ENCODE measurements at regions not wholly inside any gene's neighbourhood (a gene's known extent, or its start where the extent isn't known, plus 50 kb on each side); places are given as distances from the start of the nearest gene placed in this dataset.

DNA sequence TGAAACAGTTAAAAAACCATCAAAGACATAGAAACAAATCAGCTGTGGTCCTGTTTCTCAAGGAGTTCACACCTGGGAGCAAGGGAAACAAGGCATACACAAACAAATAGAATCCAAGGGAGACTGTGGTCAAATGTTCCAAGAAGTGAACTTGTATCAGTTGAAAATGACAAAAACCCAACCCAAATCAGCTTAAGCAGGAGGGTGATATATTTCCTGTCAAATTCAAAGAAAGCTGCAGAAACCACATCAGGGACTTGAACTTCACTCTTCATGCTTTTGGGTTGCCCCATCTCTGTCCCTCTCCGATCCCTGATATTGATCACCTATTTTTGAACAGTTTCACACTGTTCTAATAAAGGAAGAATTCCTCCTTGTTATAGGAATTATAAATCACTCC lies 148.6 kb upstream of the FMR1 start:
- no peaks in the 10 kb centered on the region for H3K36me3 ChIP-seq
- no peaks in the 10 kb centered on the region for H3K27me3 ChIP-seq (ENCODE audit: low read depth)
- DNase-seq (no peak), ATAC-seq (no peak)
- no peaks in the 10 kb centered on the region for H3K4me1 ChIP-seq
- TF ChIP-seq, protein P1, sequence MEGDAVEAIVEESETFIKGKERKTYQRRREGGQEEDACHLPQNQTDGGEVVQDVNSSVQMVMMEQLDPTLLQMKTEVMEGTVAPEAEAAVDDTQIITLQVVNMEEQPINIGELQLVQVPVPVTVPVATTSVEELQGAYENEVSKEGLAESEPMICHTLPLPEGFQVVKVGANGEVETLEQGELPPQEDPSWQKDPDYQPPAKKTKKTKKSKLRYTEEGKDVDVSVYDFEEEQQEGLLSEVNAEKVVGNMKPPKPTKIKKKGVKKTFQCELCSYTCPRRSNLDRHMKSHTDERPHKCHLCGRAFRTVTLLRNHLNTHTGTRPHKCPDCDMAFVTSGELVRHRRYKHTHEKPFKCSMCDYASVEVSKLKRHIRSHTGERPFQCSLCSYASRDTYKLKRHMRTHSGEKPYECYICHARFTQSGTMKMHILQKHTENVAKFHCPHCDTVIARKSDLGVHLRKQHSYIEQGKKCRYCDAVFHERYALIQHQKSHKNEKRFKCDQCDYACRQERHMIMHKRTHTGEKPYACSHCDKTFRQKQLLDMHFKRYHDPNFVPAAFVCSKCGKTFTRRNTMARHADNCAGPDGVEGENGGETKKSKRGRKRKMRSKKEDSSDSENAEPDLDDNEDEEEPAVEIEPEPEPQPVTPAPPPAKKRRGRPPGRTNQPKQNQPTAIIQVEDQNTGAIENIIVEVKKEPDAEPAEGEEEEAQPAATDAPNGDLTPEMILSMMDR (IDR thresholded peaks at IDR 0.05), result no peak
- no peaks in the 10 kb centered on the region for H3K9me3 ChIP-seq
- H3K4me3 ChIP-seq, result no peak overlapping the region
- no peak overlapping the region for H3K27ac ChIP-seq
- intact Hi-C loops (cut with DNase I), result no loop called here

DNA sequence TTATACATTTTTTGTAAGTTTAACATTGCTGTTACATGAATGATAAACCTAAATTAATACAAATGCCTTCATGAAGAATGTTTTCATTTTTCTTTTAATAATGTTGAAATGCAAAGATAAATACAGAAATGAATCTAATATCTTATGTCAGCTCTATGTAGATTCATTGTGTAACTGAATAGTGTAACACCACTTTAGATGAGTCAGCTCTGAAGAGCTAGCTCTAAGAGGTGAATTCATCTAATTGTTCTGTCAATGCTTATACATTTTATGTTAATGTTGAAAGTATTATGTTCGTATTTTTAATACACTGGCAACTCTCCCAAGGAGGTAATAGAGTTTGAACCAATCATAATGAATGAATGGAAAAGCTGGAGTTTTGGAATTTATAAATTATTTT lies 146.9 kb upstream of the FMR1 start:
- no peak for DNase-seq

DNA sequence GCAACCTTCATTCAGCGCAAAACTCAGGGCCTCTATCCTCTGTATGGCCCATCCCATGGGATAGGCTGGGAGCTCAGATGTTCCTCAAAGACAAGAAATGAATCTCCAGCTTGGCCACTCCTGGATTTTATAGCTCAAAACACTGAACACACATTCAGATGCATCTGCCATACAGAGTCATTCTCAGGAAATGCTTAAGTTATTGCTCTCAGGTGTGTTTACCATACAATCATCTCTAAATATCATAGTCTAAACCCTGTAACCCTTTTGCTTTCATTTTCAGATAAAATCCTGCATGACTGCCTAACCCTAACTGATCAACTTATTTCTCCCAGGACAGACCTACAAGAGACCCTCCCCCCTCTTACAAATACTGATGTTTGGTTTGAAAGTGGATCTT lies 140.9 kb upstream of the FMR1 start:
- ATAC-seq (no peak), DNase-seq (no peak)
- H3K9me3 ChIP-seq, result no peaks in the 10 kb centered on the region
- H3K27me3 ChIP-seq (ENCODE audit: low read depth), result no peaks in the 10 kb centered on the region
- H3K4me1 ChIP-seq, result no peaks in the 10 kb centered on the region
- TF ChIP-seq, protein P1 (IDR thresholded peaks at IDR 0.05), result no peak
- no peak overlapping the region for H3K4me3 ChIP-seq
- H3K36me3 ChIP-seq, result no peaks in the 10 kb centered on the region
- no peak overlapping the region for H3K27ac ChIP-seq
- intact Hi-C loops (cut with DNase I), result no loop called here

More for the DNA sequence above, 146.9 kb upstream of the FMR1 start:
- TF ChIP-seq, protein P1 (IDR thresholded peaks at IDR 0.05), result no peak
- Histone ChIP-seq H3K27me3 (ENCODE audit: low read depth) (no peaks in the 10 kb centered on the region), H3K36me3 (no peaks in the 10 kb centered on the region), H3K4me1 (no peaks in the 10 kb centered on the region), H3K9me3 (no peaks in the 10 kb centered on the region), H3K4me3 (no peak overlapping the region), H3K27ac (no peak overlapping the region)
- no peak for ATAC-seq
- intact Hi-C loops (cut with DNase I), result no loop called here

DNA sequence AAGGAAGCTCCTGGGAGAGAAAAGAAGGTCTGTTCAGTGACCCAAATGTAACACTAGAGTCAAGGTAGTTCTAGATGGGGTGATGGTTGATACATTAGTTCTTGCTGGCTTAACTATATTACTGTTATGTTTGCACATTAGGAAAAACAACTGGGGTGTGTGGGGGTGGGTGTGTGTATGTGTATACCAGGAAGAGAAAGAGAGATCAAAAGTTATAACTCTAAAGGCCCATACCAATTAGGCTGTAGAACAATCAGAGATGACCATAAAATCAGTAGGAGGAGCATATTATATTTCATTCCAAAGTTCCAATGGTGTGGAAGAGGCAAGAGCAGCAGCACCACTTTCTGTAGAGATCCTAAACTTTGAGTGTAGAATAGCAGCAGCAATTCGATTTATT lies 134.7 kb upstream of the FMR1 start:
- Histone ChIP-seq H3K27ac (no peak overlapping the region), H3K4me1 (no peaks in the 10 kb centered on the region), H3K4me3 (no peak overlapping the region), H3K36me3 (no peaks in the 10 kb centered on the region), H3K27me3 (ENCODE audit: low read depth) (no peaks in the 10 kb centered on the region), H3K9me3 (no peaks in the 10 kb centered on the region)
- TF ChIP-seq, protein P1 (IDR thresholded peaks at IDR 0.05), result no peak
- intact Hi-C loops (cut with DNase I), result no loop called here
- DNase-seq (no peak), ATAC-seq (no peak)

DNA sequence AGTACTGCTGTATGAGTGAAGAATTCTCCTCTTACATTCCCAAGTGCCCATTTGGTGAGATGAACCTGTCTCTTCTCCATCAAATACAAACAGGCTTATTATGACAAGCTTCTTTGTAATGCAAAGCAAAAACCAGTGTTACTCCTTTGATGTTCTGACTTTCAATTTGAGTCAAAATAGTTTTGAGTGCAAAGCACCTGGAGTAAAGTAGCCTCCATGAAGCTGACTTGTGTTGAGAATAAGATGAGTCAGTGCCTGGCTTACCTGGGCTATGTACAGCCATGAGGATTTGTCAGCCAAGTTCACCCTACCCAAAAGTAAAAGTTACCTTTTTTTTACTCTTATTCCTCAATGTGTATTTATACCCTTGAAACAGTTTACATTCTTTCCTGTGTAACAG lies 132.5 kb upstream of the FMR1 start:
- TF ChIP-seq, protein P1 (IDR thresholded peaks at IDR 0.05), result no peak
- H3K4me1 ChIP-seq, result no peaks in the 10 kb centered on the region
- no peaks in the 10 kb centered on the region for H3K36me3 ChIP-seq
- intact Hi-C loops (cut with DNase I), result no loop called here
- no peaks in the 10 kb centered on the region for H3K27me3 ChIP-seq (ENCODE audit: low read depth)
- ATAC-seq, result no peak
- no peak overlapping the region for H3K27ac ChIP-seq
- H3K4me3 ChIP-seq, result no peak overlapping the region
- DNase-seq, result no peak
- no peaks in the 10 kb centered on the region for H3K9me3 ChIP-seq

DNA sequence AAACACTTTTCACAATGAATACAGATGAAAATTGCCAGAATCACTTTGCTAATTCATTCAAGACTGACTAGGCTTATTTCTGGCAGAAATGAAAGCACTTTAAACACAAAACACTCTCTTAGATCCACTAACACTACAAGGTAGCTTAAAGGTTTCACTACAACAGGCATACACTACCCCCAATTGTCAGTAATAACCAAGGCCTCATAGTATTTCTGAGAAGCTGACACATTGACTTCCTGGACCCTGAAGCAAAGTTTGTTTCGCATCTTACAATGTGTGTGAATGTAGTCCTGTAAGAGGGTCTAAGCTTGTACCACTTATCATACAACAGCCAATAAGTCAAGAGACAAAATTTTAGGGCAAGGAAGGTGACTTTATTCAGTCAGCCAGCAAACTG lies 129.9 kb upstream of the FMR1 start:
- no peak overlapping the region for H3K27ac ChIP-seq
- H3K4me1 ChIP-seq, result no peaks in the 10 kb centered on the region
- intact Hi-C loops (cut with DNase I), result no loop called here
- no peaks in the 10 kb centered on the region for H3K27me3 ChIP-seq (ENCODE audit: low read depth)
- TF ChIP-seq, protein P1 (IDR thresholded peaks at IDR 0.05), result no peak
- H3K9me3 ChIP-seq, result no peaks in the 10 kb centered on the region
- no peak overlapping the region for H3K4me3 ChIP-seq
- DNase-seq, result no peak
- ATAC-seq, result no peak
- no peaks in the 10 kb centered on the region for H3K36me3 ChIP-seq
